ENCODE measurements at regions not wholly inside any gene's neighbourhood (a gene's known extent, or its start where the extent isn't known, plus 50 kb on each side); places are given as distances from the start of the nearest gene placed in this dataset.
"Not testable (repeated sequence)": the region's sequence is repeated elsewhere in the genome, so short reads cannot be mapped to it uniquely, and the experiment has no call there.

DNA sequence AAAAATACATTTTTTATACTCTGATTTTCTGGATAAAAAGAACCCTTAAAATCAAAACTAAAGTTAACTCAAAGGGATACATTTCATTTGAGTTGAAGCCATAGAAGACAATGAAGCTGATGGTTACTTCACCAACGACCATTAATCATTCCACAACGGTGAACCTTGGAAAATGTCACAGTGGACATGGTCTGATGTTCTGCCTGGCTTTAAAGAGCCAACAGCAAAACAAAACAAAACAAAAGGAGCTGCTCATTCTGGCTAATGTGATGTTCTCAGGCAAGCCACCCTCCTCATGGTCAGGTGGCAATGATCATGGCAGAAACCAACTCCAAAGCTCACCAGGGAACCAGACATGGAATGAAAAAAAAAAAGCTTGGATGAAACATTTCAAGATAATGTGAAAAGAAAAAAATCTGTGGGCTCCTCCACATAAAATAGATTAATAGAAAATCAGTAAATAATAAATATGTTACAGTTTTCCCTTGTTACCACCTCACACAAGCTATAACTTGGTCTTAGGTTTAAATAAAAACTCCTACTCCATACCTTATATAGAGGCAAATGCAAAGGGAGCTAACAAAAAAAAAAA, 90.1 kb upstream of the SERTAD2 start:
- DNase-seq (ENCODE audit: low read depth), result no peak

- no peak for DNase-seq (ENCODE audit: low read depth)
Observed at GRCh38 chr2:64745562-64745961, 91.8 kb upstream of the SERTAD2 start.

- DNase-seq (ENCODE audit: low read depth), result not testable (repeated sequence)
Observed at GRCh38 chr2:64747690-64748091, 94.0 kb upstream of the SERTAD2 start.

DNA sequence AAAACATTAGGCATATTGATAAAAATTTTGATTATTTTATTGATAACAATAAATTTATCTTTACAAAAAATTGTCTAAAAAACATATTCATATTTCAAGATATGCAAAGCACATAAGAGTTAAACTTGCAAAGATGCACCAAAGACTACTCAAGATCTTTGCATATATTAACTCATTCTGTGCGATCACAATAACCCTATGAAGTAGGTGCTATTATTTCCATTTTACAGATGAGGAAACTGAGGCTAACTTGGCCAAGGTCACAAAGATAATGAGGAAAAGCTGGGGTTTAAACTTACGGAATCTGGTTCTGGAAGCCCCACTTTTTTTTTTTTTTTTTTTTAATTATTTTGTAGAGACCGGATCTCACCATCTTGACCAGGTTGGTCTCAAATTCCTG, 94.4 kb upstream of the SERTAD2 start:
- no peak for DNase-seq (ENCODE audit: low read depth)

- no peak for DNase-seq (ENCODE audit: low read depth)
Observed at GRCh38 chr2:64748561-64748960, 94.8 kb upstream of the SERTAD2 start.

DNA sequence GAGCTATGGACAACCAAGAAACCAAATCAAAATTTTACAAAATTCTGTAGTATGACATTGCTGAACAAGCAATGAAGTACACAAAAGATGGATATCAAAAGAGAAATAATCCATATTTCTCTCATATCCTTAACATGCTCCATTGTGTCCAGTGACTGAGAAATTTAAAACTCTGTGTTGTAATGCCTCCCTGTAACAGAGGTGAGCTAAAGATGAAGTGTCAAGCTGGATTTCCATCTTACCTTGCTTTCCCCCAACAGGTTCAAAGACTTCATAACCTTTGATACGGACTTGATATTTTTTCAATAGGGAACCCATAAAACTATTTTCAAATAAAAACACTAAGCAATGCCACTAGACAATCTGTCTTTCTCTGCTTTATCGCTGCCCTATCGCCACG, 95.7 kb upstream of the SERTAD2 start:
- DNase-seq (ENCODE audit: low read depth), result no peak

GRCh38 chr2:64750001-64750816, 96.5 kb upstream of the SERTAD2 start:
- peak; percentile 16 for DNase-seq (ENCODE audit: low read depth)

GRCh38 chr2:64750817-64751285, 97.1 kb upstream of the SERTAD2 start:
- DNase-seq (ENCODE audit: low read depth), result peak; percentile 98

GRCh38 chr2:64751286-64752260, 97.9 kb upstream of the SERTAD2 start:
- no peak for DNase-seq (ENCODE audit: low read depth)

DNA sequence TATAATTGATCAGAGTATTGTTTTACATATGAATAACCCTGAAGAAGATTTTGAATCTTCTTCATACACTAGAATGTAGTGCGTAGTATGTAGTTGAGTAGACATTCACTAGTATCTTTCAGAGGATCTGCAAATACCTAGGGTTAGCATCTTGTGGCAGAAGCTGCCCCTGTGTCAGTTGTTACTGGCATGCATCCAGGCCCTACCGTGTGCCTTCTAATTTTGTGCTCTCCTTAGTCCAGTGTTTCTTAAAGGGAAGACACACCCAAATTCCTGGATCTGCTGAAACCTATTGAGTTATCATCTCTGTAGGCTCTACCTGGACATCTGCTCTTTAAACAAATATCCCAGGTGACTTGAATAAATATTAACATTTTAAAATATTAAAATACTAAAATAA, 99.7 kb upstream of the SERTAD2 start:
- DNase-seq (ENCODE audit: low read depth), result no peak

- no peak for DNase-seq (ENCODE audit: low read depth)
Observed at GRCh38 chr2:64754570-64754969, 100.9 kb upstream of the SERTAD2 start.

- no peak for DNase-seq (ENCODE audit: low read depth)
Observed at GRCh38 chr2:64757126-64757525, 103.4 kb upstream of the SERTAD2 start.

GRCh38 chr2:64760128-64760527, 106.4 kb upstream of the SERTAD2 start:
- DNase-seq (ENCODE audit: low read depth), result no peak

DNA sequence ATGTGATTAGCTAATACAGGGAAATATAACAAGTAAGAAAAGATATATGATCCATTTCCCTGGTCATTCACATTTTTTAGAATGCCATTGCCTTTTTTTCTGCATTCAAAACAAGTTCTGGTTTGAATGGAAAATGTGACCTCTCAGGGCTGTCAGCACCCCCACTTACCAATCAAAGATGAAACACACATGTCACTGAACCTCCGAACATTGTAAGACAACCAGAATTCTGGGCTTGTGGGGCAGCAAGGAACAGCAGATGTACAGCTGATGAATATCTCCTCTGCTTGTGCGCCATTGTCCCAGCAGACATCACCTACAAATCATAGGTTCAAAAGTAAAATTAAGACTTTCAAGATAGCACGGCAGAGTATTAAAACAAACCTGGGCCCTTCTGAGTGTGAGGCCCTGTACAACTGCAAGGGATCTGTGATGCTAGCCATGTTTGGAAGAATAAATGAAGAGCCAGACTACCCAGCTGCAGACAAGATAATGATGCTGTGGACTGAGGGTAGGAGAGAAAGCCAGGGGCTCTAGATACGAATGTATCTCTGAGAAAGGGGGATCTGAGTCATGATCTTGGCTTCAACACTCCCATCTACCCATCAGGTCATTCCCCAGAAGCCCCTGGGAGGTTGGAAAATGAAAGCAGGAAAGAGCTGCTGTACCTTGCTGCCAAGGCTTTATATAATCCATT, 108.7 kb upstream of the SERTAD2 start:
- no peak for DNase-seq (ENCODE audit: low read depth)

DNA sequence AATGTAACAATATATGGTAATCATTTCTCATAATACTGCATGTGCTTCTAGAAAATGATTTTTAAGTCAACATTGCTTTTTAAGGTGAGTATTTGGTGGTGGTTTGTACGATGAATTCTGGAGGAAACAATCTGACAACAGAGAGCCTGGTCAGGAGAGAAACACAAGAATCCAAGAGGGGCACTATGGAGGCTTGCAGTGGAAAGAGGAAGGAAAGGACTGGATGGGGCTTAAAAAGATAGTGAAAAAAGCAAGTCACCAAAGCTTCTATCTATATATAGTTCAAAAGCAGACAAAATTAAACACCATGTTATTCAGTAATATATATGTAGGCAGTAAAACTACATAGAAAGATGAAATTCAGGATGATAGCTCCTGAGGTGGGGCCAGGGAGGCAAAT, 109.4 kb upstream of the SERTAD2 start:
- DNase-seq (ENCODE audit: low read depth), result no peak

- no peak for DNase-seq (ENCODE audit: low read depth)
Observed at GRCh38 chr2:64765160-64765805, 111.6 kb upstream of the SERTAD2 start.

GRCh38 chr2:64766841-64767669, 113.3 kb upstream of the SERTAD2 start:
- DNase-seq (ENCODE audit: low read depth), result no peak

GRCh38 chr2:64767670-64768468, 114.2 kb upstream of the SERTAD2 start:
- DNase-seq (ENCODE audit: low read depth), result peak; percentile 55

- no peak for DNase-seq (ENCODE audit: low read depth)
Observed at GRCh38 chr2:64768491-64769005, 114.8 kb upstream of the SERTAD2 start.
